Uterus (tissue), 2 donors: ENCODE measurements at regions not wholly inside any gene's neighbourhood (a gene's known extent, or its start where the extent isn't known, plus 50 kb on each side); places are given as distances from the start of the nearest gene placed in this dataset.

Experiments used
- POLR2A ChIP-seq, 2 donors: fragments of 450-650 bp; IDR thresholded peaks; one replicate each; pipeline ENCODE4 v1.6.1; 2016; ENCODE audit warnings: antibody characterized with exemption in 2 of 2, mild to moderate bottlenecking in 1 of 2, moderate library complexity in 1 of 2
- TF ChIP-seq, protein P1 (sequence below), 4 experiments: fragments of 200-600 bp in 2 of 4; fragments of 450-650 bp in 2 of 4; sonication (generic) in 2 of 4; IDR thresholded peaks; one replicate each; pipeline ENCODE4 v1.5.1; 2016 to 2019; ENCODE audit warnings: antibody characterized with exemption in 4 of 4, mild to moderate bottlenecking in 2 of 4, moderate library complexity in 1 of 4

DNA sequence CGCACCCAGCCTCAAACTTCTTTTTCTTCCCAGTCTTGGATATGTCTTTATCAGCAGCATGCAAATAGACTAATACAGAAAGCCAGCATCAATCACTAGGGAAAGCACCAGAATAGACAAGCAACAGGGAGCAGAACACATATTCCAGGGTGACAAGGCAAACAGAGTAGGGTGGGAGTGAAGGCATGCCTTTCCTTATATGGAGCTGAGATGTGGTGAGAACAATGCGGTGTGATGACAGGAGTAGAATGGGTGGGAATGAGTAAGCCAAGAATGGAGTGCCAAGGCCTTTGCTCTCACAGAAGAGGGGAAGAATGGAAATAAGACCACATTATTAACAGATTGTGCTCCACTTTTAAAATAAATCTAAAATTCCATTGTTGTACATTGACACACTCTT, 115.6 kb downstream of the CETN3 start:
- TF ChIP-seq, protein P1, sequence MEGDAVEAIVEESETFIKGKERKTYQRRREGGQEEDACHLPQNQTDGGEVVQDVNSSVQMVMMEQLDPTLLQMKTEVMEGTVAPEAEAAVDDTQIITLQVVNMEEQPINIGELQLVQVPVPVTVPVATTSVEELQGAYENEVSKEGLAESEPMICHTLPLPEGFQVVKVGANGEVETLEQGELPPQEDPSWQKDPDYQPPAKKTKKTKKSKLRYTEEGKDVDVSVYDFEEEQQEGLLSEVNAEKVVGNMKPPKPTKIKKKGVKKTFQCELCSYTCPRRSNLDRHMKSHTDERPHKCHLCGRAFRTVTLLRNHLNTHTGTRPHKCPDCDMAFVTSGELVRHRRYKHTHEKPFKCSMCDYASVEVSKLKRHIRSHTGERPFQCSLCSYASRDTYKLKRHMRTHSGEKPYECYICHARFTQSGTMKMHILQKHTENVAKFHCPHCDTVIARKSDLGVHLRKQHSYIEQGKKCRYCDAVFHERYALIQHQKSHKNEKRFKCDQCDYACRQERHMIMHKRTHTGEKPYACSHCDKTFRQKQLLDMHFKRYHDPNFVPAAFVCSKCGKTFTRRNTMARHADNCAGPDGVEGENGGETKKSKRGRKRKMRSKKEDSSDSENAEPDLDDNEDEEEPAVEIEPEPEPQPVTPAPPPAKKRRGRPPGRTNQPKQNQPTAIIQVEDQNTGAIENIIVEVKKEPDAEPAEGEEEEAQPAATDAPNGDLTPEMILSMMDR (IDR thresholded peaks at IDR 0.05), result no peak
- no peak for TF ChIP-seq POLR2A (IDR thresholded peaks at IDR 0.05)
